ENCODE measurements at regions not wholly inside any gene's neighbourhood (a gene's known extent, or its start where the extent isn't known, plus 50 kb on each side); places are given as distances from the start of the nearest gene placed in this dataset.

DNA sequence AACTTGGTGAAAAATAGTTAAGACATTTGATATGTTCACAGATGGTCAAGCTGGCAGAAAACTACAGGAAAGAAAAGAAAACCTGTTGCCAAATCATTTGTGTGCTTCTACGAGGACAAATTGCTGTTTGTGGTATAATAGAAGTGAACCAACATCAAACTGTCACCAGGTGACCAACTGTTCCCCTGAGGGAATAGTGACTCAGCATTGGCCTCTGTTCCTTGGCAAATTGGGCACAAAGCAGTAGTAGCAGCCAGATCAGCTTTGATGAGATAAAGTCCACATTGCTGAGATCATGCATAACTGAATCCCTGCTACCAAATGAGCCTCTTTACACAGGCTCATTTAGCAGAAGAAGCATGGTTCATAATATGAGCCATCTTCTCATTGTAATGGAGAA, 103.5 kb downstream of the POSTN start:
- FAIRE-seq (no peak), DNase-seq (ENCODE audit: low read depth) (peak; percentile 69)
- no peaks in the 10 kb centered on the region for H3K27me3 ChIP-seq (ENCODE audit: control insufficient read depth, insufficient read depth, low read length)

DNA sequence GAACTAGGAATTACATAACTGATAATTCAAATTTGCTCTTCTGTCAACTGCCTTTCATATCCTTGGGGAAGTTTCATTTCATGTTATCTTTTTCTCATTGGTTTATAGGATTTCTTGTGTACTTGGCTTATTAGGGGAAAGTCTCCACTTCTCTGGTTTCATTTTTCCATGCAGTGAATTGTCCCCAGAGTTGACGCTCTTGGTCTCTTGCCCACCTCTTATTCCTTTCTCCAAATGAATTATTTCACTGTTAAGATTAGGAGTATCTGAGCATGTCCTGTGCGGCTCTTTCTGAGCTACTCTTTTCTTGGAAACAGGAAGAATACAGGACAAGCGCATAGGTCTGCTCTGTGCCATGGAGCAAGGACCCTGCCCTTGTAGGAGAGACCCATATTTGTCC, 104.8 kb downstream of the POSTN start:
- TF ChIP-seq, protein P1, sequence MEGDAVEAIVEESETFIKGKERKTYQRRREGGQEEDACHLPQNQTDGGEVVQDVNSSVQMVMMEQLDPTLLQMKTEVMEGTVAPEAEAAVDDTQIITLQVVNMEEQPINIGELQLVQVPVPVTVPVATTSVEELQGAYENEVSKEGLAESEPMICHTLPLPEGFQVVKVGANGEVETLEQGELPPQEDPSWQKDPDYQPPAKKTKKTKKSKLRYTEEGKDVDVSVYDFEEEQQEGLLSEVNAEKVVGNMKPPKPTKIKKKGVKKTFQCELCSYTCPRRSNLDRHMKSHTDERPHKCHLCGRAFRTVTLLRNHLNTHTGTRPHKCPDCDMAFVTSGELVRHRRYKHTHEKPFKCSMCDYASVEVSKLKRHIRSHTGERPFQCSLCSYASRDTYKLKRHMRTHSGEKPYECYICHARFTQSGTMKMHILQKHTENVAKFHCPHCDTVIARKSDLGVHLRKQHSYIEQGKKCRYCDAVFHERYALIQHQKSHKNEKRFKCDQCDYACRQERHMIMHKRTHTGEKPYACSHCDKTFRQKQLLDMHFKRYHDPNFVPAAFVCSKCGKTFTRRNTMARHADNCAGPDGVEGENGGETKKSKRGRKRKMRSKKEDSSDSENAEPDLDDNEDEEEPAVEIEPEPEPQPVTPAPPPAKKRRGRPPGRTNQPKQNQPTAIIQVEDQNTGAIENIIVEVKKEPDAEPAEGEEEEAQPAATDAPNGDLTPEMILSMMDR (IDR thresholded peaks at IDR 0.05; ENCODE audit: insufficient read depth, low read length, severe bottlenecking) = no peak
- H3K4me3 ChIP-seq (ENCODE audit: low read depth, low read length) = no peak overlapping the region
- no peaks in the 10 kb centered on the region for H3K27me3 ChIP-seq (ENCODE audit: control insufficient read depth, insufficient read depth, low read length)
- H3K36me3 ChIP-seq (ENCODE audit: control insufficient read depth, insufficient read depth, low read length) = no peaks in the 10 kb centered on the region
- no peak for DNase-seq (ENCODE audit: low read depth)
- no peak for FAIRE-seq

More for the DNA sequence above, 103.5 kb downstream of the POSTN start:
- Histone ChIP-seq H3K4me3 (ENCODE audit: low read depth, low read length) (no peak overlapping the region), H3K36me3 (ENCODE audit: control insufficient read depth, insufficient read depth, low read length) (no peaks in the 10 kb centered on the region)
- TF ChIP-seq, protein P1 (IDR thresholded peaks at IDR 0.05; ENCODE audit: insufficient read depth, low read length, severe bottlenecking) = no peak

DNA sequence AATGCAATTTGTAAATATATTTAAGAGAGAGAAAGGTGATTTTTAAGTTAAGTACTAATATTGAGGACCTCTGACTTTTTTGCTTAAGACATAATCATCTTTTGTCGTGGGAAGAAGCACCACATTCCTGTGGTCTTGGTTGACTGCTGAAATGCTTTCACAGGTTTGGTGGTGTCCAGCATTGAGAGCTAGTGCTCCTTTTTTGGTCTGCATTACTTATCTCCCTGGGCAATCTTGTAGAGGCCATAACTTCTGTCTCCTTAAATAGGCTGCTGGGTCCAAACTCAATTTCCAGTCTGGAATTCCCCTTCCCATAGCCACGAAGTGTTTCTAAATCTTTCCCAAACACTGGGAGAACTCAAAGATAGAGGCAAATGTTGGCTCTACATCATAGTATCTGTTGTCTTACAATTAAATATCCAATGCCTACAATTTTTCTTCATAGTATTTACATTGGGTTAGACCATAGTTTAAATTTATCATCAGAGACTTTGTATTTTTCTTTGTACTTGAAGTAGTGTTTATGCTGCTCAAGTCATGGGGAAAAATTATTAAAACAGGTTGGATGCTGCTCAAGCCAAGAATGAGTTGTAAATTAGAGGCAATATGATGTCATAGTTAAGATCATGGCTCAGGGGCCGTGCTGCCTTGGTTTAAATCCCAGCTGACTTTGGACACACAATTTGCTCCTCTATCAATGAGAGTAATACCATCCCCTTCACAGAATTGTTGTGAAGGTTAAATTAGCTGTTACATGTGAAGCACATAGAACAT, 105.6 kb downstream of the POSTN start:
- Histone ChIP-seq H3K27me3 (ENCODE audit: control insufficient read depth, insufficient read depth, low read length) (no peaks in the 10 kb centered on the region), H3K36me3 (ENCODE audit: control insufficient read depth, insufficient read depth, low read length) (no peaks in the 10 kb centered on the region), H3K4me3 (ENCODE audit: low read depth, low read length) (no peak overlapping the region)
- TF ChIP-seq, protein P1 (IDR thresholded peaks at IDR 0.05; ENCODE audit: insufficient read depth, low read length, severe bottlenecking) = no peak
- no peak for FAIRE-seq
- no peak for DNase-seq (ENCODE audit: low read depth)

DNA sequence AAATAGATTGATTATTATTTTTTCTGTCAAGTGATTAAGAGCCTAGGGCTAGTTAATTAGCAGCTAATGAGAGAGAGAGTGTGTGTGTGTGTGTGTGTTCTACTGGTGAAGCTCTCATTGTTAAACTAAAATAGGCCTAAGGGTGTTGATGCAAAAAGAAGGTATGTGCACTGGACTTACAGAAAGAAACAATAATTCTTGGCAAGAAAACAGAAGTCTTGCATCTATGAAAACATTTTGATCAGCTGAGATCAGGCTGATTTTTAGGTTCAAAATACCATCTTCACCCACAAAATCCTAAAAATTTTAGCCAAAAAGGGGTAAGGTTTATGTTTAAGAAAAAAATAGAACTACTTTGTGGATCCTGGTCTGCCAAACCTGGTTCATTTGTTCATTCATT, 106.5 kb downstream of the POSTN start:
- H3K27me3 ChIP-seq (ENCODE audit: control insufficient read depth, insufficient read depth, low read length) = no peaks in the 10 kb centered on the region
- TF ChIP-seq, protein P1 (IDR thresholded peaks at IDR 0.05; ENCODE audit: insufficient read depth, low read length, severe bottlenecking) = no peak
- H3K36me3 ChIP-seq (ENCODE audit: control insufficient read depth, insufficient read depth, low read length) = no peaks in the 10 kb centered on the region
- H3K4me3 ChIP-seq (ENCODE audit: low read depth, low read length) = no peak overlapping the region
- FAIRE-seq = no peak
- DNase-seq (ENCODE audit: low read depth) = no peak

DNA sequence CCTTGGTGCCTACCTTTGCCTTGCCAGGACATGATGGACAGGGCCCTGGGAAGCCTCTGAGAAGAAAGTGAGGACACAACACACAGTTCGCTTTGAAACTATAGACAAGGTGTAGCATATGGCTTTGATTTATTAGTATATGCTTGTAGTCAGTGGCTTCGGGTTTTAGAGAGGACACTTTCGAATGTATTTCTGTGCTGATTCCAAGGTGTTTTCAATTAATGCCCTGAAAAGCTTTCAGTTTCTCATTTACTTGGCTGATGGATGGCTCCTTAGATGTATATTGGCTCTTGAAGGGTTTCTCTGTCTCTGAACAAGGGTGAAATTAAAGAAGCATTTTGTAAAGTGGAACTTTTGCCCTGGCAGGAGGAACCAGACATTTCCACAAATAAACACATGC, 106.9 kb downstream of the POSTN start:
- TF ChIP-seq, protein P1 (IDR thresholded peaks at IDR 0.05; ENCODE audit: insufficient read depth, low read length, severe bottlenecking) = no peak
- FAIRE-seq (no peak), DNase-seq (ENCODE audit: low read depth) (no peak)
- no peaks in the 10 kb centered on the region for H3K36me3 ChIP-seq (ENCODE audit: control insufficient read depth, insufficient read depth, low read length)
- H3K4me3 ChIP-seq (ENCODE audit: low read depth, low read length) = no peak overlapping the region
- no peaks in the 10 kb centered on the region for H3K27me3 ChIP-seq (ENCODE audit: control insufficient read depth, insufficient read depth, low read length)

Data from bronchial epithelial cell (primary cell).